ENCODE measurements at regions not wholly inside any gene's neighbourhood (a gene's known extent, or its start where the extent isn't known, plus 50 kb on each side); places are given as distances from the start of the nearest gene placed in this dataset.

DNA sequence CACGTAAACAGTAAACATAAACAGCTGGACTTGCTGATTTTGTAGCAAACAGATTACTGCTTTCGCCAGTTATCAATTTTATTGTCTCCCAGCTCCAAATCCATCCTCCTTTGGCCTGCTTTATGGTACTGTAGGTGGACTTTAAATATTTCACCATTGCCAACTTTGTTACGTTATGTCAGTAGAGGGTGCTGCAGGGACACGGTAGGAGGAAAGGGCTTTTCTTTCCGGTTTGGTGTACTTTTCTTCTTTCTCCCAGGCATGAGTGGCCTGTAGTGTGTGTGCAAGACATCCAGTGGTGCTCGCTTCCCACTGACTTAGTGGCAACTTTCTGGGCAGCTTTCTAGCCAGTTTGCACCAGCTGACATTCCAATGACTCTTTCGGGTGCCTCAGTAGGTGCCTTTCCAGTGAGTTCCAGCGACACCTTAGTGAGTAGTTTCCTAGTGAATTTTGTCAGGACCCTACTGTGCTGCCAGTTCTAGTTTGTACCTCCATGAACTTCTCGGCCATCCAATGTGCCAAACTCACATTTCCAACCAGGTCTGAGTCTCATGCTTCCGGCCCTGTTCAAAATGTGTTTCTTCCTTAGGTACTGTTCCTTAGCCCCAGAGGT, 267.6 kb upstream of the TENM4 start:
- Histone ChIP-seq H4K8ac (ENCODE audit: extremely low read depth, insufficient read depth, low read length) (no peak overlapping the region), H2BK12ac (ENCODE audit: low read depth, low read length) (0 out of 2 replicates have a peak overlapping the region, but pooled peaks have one; percentile 10), H2AFZ (ENCODE audit: low read length) (peak overlapping the region; percentile 94), H3K4me3 (ENCODE audit: extremely low read depth in 1 of 4, insufficient read depth in 2 of 4, low read depth in 3 of 4, low read length in 4 of 4) (no peak overlapping the region), H2BK5ac (ENCODE audit: low read depth, low read length) (no peak overlapping the region), H3K4ac (replicated peaks; ENCODE audit: insufficient read length, low read depth, low read length) (no peak overlapping the region), H3K23ac (ENCODE audit: insufficient read length) (no peak overlapping the region), H3K9ac (replicated peaks in 1 of 4; ENCODE audit: extremely low read depth in 1 of 4, low read depth in 3 of 4, low read length in 3 of 4) (no peak overlapping the region), H3K4me1 (replicated peaks in 1 of 4; ENCODE audit: control insufficient read depth in 3 of 4, insufficient read depth in 4 of 4, low read length in 3 of 4) (no peaks in the 10 kb centered on the region), H3K27ac (ENCODE audit: low read depth, low read length) (no peak overlapping the region), H3K14ac (ENCODE audit: insufficient read length) (no peak overlapping the region), H2BK20ac (ENCODE audit: low read length) (no peak overlapping the region), H3K27me3 (replicated peaks in 1 of 4; ENCODE audit: control insufficient read depth in 3 of 4, extremely low read depth in 1 of 4, insufficient read depth in 3 of 4, low read length in 3 of 4) (no peaks in the 10 kb centered on the region), H3K9me3 (ENCODE audit: insufficient read depth in 2 of 2, low read depth in 1 of 2, low read length in 1 of 2) (no peaks in the 10 kb centered on the region), H2BK15ac (ENCODE audit: low read length) (peak overlapping the region; percentile 13; the same call in 1 of the 2 replicates), H4K5ac (ENCODE audit: insufficient read length, low read depth, low read length) (no peak overlapping the region), H4K91ac (replicated peaks; ENCODE audit: insufficient read length, low read length) (no peak overlapping the region), H3K56ac (replicated peaks; ENCODE audit: insufficient read length, low read depth, low read length) (no peak overlapping the region), H3K79me2 (ENCODE audit: control insufficient read depth in 1 of 2, insufficient read depth in 2 of 2, low read length in 2 of 2) (no peaks in the 10 kb centered on the region), H3K79me1 (ENCODE audit: low read depth, low read length) (no peaks in the 10 kb centered on the region), H3K4me2 (ENCODE audit: insufficient read depth in 1 of 2, low read depth in 2 of 2, low read length in 2 of 2) (no peak overlapping the region), H4K20me1 (replicated peaks in 1 of 2; ENCODE audit: control insufficient read depth in 1 of 2, insufficient read depth in 2 of 2, low read length in 2 of 2) (no peaks in the 10 kb centered on the region), H2AK5ac (ENCODE audit: low read depth, low read length) (no peak overlapping the region), H2BK120ac (replicated peaks; ENCODE audit: low read depth, low read length) (no peak overlapping the region), H3K23me2 (ENCODE audit: low read depth, low read length) (no peaks in the 10 kb centered on the region), H3K36me3 (ENCODE audit: control insufficient read depth in 2 of 4, insufficient read depth in 4 of 4, low read length in 3 of 4) (no peaks in the 10 kb centered on the region), H3K18ac (ENCODE audit: extremely low read depth, low read length) (no peak overlapping the region)
- ChIA-PET CTCF (ENCODE audit: partially characterized antibody) (interaction anchor here (0.6 to 2.7 kb wide), 19 partner anchors 9 to 1529 kb away, joined by 3 to 14 read pairs (median 3); no protein-coding TSS in a partner anchor), POLR2A (ENCODE audit: partially characterized antibody) (no interaction called here)
- DNase-seq (ENCODE audit: low read depth in 1 of 2, low spot score in 2 of 2): peak in 1 of 2 experiments; percentile 51
- 50% methylated on average over 10 of the region's 10 CpGs; no CpG with 5 or more reads in 1 of the 2 experiments for WGBS, 2 experiments (ENCODE audit: extremely low coverage in 1 of 2, insufficient coverage in 1 of 2, insufficient read length in 1 of 2, insufficient replicate concordance in 2 of 2, low coverage in 1 of 2, low lambda C conversion rate in 2 of 2, missing lambda C conversion rate in 1 of 2)
- peak; percentile 92 for FAIRE-seq
- TF ChIP-seq ASH2L (IDR thresholded peaks at IDR 0.05; ENCODE audit: low read length) (no peak), EZH2 (IDR thresholded peaks at IDR 0.05; ENCODE audit: low read depth, low read length, severe bottlenecking) (no peak), RAD21 (IDR thresholded peaks at IDR 0.05 in 1 of 2, conservative IDR thresholded peaks at IDR 0.05 in 1 of 2; ENCODE audit: low read depth in 2 of 2, low read length in 2 of 2) (peak; percentile 93 to 95)
- TF ChIP-seq, protein P1, sequence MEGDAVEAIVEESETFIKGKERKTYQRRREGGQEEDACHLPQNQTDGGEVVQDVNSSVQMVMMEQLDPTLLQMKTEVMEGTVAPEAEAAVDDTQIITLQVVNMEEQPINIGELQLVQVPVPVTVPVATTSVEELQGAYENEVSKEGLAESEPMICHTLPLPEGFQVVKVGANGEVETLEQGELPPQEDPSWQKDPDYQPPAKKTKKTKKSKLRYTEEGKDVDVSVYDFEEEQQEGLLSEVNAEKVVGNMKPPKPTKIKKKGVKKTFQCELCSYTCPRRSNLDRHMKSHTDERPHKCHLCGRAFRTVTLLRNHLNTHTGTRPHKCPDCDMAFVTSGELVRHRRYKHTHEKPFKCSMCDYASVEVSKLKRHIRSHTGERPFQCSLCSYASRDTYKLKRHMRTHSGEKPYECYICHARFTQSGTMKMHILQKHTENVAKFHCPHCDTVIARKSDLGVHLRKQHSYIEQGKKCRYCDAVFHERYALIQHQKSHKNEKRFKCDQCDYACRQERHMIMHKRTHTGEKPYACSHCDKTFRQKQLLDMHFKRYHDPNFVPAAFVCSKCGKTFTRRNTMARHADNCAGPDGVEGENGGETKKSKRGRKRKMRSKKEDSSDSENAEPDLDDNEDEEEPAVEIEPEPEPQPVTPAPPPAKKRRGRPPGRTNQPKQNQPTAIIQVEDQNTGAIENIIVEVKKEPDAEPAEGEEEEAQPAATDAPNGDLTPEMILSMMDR (IDR thresholded peaks at IDR 0.05; ENCODE audit: control extremely low read depth in 1 of 3, insufficient read depth in 1 of 3, low read depth in 1 of 3, low read length in 3 of 3): peak in 2 of 3 experiments; percentile 66 to 71; a peak in 3 of 4 replicates

All from H1 (cell line).